GM23248 (cell line): ENCODE measurements at regions not wholly inside any gene's neighbourhood (a gene's known extent, or its start where the extent isn't known, plus 50 kb on each side); places are given as distances from the start of the nearest gene placed in this dataset.

Experiments
- EZH2 ChIP-seq: fragments of 200-600 bp; sonication (generic); IDR thresholded peaks from 2 replicates; pipeline ENCODE4 v1.6.1; 2018; ENCODE audit warnings: antibody characterized with exemption, mild to moderate bottlenecking; ENCODE audit not compliant: insufficient read depth, poor library complexity, severe bottlenecking
- EZH2phosphoT487 ChIP-seq: fragments of 200-600 bp; sonication (generic); IDR thresholded peaks from 2 replicates; pipeline ENCODE4 v1.6.1; 2018; ENCODE audit warnings: antibody characterized with exemption, moderate library complexity, mild to moderate bottlenecking, low read depth; ENCODE audit not compliant: insufficient read depth

- TF ChIP-seq EZH2 (no peak), EZH2phosphoT487 (no peak)
Observed at GRCh38 chr1:184867866-184868689, 106.2 kb downstream of the NIBAN1 start.
